Astrocyte (in vitro differentiated cells and primary cell): ENCODE measurements at regions not wholly inside any gene's neighbourhood (a gene's known extent, or its start where the extent isn't known, plus 50 kb on each side); places are given as distances from the start of the nearest gene placed in this dataset.

Source experiments
- DNase-seq: peaks from one replicate; pipeline ENCODE4 v3.0.0-alpha.2; 2010; ENCODE audit warnings: low read depth
- FAIRE-seq: peaks from 2 replicates; lab custom pipeline; 2011; peaks lifted over from hg19 to GRCh38; lab: Jason Lieb, UNC
- H2AFZ ChIP-seq: 2 replicates; pipeline ENCODE4 v1.6.0; 2012; ENCODE audit warnings: low read depth, low read length, inconsistent platforms
- H3K27ac ChIP-seq: 2 replicates; pipeline ENCODE4 v1.5.1; 2011; ENCODE audit warnings: low read depth, low read length, inconsistent platforms
- H3K27me3 ChIP-seq: 2 replicates; pipeline ENCODE4 v1.6.0; 2011; ENCODE audit warnings: low read length, inconsistent platforms; ENCODE audit not compliant: insufficient read depth
- H3K36me3 ChIP-seq: 2 replicates; pipeline ENCODE4 v1.5.1; 2011; ENCODE audit warnings: low read length, inconsistent platforms; ENCODE audit not compliant: insufficient read depth
- H3K4me1 ChIP-seq: 2 replicates; pipeline ENCODE4 v1.5.1; 2011; ENCODE audit warnings: low read length, inconsistent platforms; ENCODE audit not compliant: insufficient read depth
- H3K4me2 ChIP-seq: 2 replicates; pipeline ENCODE4 v1.6.0; 2012; ENCODE audit warnings: low read length, inconsistent platforms
- H3K4me3 ChIP-seq: 2 replicates; pipeline ENCODE4 v1.5.1; 2011; ENCODE audit warnings: low read depth, mild to moderate bottlenecking, low read length, inconsistent platforms; ENCODE audit not compliant: insufficient read depth
- H3K79me2 ChIP-seq: 2 replicates; pipeline ENCODE4 v1.6.0; 2012; ENCODE audit warnings: mild to moderate bottlenecking, low read length, inconsistent platforms; ENCODE audit not compliant: insufficient read depth
- H3K9ac ChIP-seq: 2 replicates; pipeline ENCODE4 v1.6.0; 2012; ENCODE audit warnings: mild to moderate bottlenecking, low read length, inconsistent platforms
- H3K9me3 ChIP-seq: 2 replicates; pipeline ENCODE4 v1.5.1; 2012; ENCODE audit warnings: low read depth, mild to moderate bottlenecking, low read length, inconsistent platforms; ENCODE audit not compliant: insufficient read depth
- H4K20me1 ChIP-seq: 2 replicates; pipeline ENCODE4 v1.6.0; 2012; ENCODE audit warnings: low read length, inconsistent platforms; ENCODE audit not compliant: insufficient read depth
- H3K27ac Mint-ChIP-seq: one replicate; pipeline ENCODE4 v1.8.0; 2021; ENCODE audit warnings: mild to moderate bottlenecking, mixed read lengths; ENCODE audit not compliant: unreplicated experiment
- H3K27me3 Mint-ChIP-seq: one replicate; pipeline ENCODE4 v1.8.0; 2021; ENCODE audit warnings: low read depth, mixed read lengths; ENCODE audit not compliant: unreplicated experiment
- H3K36me3 Mint-ChIP-seq: one replicate; pipeline ENCODE4 v1.8.0; 2021; ENCODE audit warnings: low read depth, mixed read lengths; ENCODE audit not compliant: unreplicated experiment
- H3K4me1 Mint-ChIP-seq: one replicate; pipeline ENCODE4 v1.8.0; 2021; ENCODE audit warnings: low read depth, mixed read lengths; ENCODE audit not compliant: unreplicated experiment
- H3K4me3 Mint-ChIP-seq: one replicate; pipeline ENCODE4 v1.8.0; 2021; ENCODE audit warnings: mild to moderate bottlenecking, moderate library complexity, mixed read lengths; ENCODE audit not compliant: unreplicated experiment
- H3K9me3 Mint-ChIP-seq: one replicate; pipeline ENCODE4 v1.8.0; 2021; ENCODE audit warnings: mild to moderate bottlenecking, mixed read lengths; ENCODE audit not compliant: unreplicated experiment
- CTCF ChIP-seq: IDR thresholded peaks from 2 replicates; pipeline ENCODE4 v1.5.1; 2011; ENCODE audit warnings: low read depth, mild to moderate bottlenecking, inconsistent platforms, low read length, moderate library complexity; ENCODE audit not compliant: insufficient read depth
- EZH2 ChIP-seq: IDR thresholded peaks from 2 replicates; pipeline ENCODE4 v1.6.1; 2012; ENCODE audit warnings: mild to moderate bottlenecking, low read length, inconsistent platforms; ENCODE audit not compliant: insufficient read depth

- H3K79me2 ChIP-seq = no peaks in the 10 kb centered on the region
- no peaks in the 10 kb centered on the region for H4K20me1 ChIP-seq
- no peaks in the 10 kb centered on the region for H3K27me3 ChIP-seq
- Mint-ChIP-seq H3K27me3 (peaks cover 43% of the 10 kb centered on the region), H3K9me3 (peaks cover 4% of the 10 kb centered on the region), H3K4me1 (no peaks in the 10 kb centered on the region), H3K36me3 (peaks cover 1% of the 10 kb centered on the region), H3K4me3 (no peak overlapping the region), H3K27ac (no peak overlapping the region)
- no peak for TF ChIP-seq EZH2
- no peak for TF ChIP-seq CTCF
- H3K36me3 ChIP-seq = no peaks in the 10 kb centered on the region
- no peak overlapping the region for H2AFZ ChIP-seq
- H3K9me3 ChIP-seq = no peaks in the 10 kb centered on the region
- H3K4me3 ChIP-seq = no peak overlapping the region
- H3K4me1 ChIP-seq = no peaks in the 10 kb centered on the region
- H3K9ac ChIP-seq = no peak overlapping the region
- H3K27ac ChIP-seq = no peak overlapping the region
- no peak overlapping the region for H3K4me2 ChIP-seq
- no peak for DNase-seq
- no peak for FAIRE-seq
These were observed 105.8 kb upstream of the MSX2 start for GRCh38 chr5:174618589-174618988.

- Histone ChIP-seq H3K27me3 (no peaks in the 10 kb centered on the region), H3K4me3 (no peak overlapping the region), H3K36me3 (no peaks in the 10 kb centered on the region), H3K9ac (no peak overlapping the region), H3K9me3 (no peaks in the 10 kb centered on the region), H3K27ac (no peak overlapping the region), H4K20me1 (no peaks in the 10 kb centered on the region), H2AFZ (no peak overlapping the region), H3K4me1 (no peaks in the 10 kb centered on the region), H3K79me2 (no peaks in the 10 kb centered on the region), H3K4me2 (no peak overlapping the region)
- Mint-ChIP-seq H3K27ac (no peak overlapping the region), H3K36me3 (peaks cover 1% of the 10 kb centered on the region), H3K4me3 (no peak overlapping the region), H3K27me3 (peaks cover 58% of the 10 kb centered on the region), H3K4me1 (no peaks in the 10 kb centered on the region), H3K9me3 (peaks cover 3% of the 10 kb centered on the region)
- DNase-seq (no peak), FAIRE-seq (no peak)
- TF ChIP-seq EZH2 = no peak
- TF ChIP-seq CTCF = no peak
These were observed 102.3 kb upstream of the MSX2 start for GRCh38 chr5:174622067-174622466.

- Mint-ChIP-seq H3K9me3 (peaks cover 5% of the 10 kb centered on the region), H3K4me3 (no peak overlapping the region), H3K27me3 (peaks cover 62% of the 10 kb centered on the region), H3K36me3 (peaks cover 1% of the 10 kb centered on the region), H3K4me1 (no peaks in the 10 kb centered on the region), H3K27ac (no peak overlapping the region)
- Histone ChIP-seq H4K20me1 (no peaks in the 10 kb centered on the region), H3K9ac (no peak overlapping the region), H3K79me2 (no peaks in the 10 kb centered on the region), H3K27ac (no peak overlapping the region), H3K27me3 (no peaks in the 10 kb centered on the region), H3K4me3 (no peak overlapping the region), H3K9me3 (no peaks in the 10 kb centered on the region), H3K4me2 (no peak overlapping the region), H2AFZ (no peak overlapping the region), H3K4me1 (no peaks in the 10 kb centered on the region), H3K36me3 (no peaks in the 10 kb centered on the region)
- TF ChIP-seq EZH2 = no peak
- TF ChIP-seq CTCF = no peak
- DNase-seq (no peak), FAIRE-seq (no peak)
These were observed 101.4 kb upstream of the MSX2 start for GRCh38 chr5:174623018-174623417.
